ENCODE measurements at regions not wholly inside any gene's neighbourhood (a gene's known extent, or its start where the extent isn't known, plus 50 kb on each side); places are given as distances from the start of the nearest gene placed in this dataset.

DNA sequence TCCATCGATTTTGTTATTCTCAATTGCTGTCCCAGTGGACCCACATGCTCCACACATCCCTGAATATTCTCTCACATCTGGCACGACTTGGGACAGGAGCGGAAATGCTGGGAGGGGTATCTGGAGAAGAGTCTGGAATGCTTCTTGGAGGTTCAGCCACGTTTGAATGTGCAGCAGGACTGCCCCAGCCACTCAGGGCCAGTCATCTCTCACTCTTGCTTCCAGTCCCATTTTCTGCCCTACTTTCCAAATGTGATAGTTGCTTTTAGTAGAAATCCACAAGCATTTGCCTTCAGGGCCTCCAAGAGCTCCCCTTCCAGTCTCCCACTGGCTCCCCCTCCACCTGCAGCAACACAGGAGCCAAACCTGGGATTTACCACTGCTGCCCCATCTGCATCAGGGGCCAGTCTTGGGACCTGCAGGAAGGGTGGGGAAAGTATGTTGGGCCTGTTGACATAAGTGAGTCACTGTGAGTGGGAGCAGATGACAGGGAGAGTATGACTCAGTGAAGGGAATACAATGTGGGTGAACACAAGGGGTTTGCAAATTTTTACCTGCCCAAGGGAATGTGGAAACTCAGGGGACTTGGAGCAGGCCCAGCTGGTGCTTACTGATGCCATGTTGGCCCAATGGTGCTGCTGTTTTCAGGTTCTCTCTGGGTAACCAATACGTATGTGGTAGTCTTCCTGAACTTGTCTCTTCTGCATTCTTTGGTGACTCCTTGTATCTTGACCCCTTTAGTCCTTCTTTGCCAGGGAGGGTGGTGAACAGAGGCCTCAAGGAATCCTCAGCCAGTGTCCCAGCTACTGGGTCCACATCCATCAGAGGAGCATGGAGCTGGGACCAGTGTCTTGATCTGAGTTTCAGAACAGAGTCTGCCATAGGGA lies 78.8 kb upstream of the CRHR1 start:
- no peak for TF ChIP-seq EZH2 (IDR thresholded peaks at IDR 0.05; ENCODE audit: low read length, unreplicated experiment)
- TF ChIP-seq, protein P1, sequence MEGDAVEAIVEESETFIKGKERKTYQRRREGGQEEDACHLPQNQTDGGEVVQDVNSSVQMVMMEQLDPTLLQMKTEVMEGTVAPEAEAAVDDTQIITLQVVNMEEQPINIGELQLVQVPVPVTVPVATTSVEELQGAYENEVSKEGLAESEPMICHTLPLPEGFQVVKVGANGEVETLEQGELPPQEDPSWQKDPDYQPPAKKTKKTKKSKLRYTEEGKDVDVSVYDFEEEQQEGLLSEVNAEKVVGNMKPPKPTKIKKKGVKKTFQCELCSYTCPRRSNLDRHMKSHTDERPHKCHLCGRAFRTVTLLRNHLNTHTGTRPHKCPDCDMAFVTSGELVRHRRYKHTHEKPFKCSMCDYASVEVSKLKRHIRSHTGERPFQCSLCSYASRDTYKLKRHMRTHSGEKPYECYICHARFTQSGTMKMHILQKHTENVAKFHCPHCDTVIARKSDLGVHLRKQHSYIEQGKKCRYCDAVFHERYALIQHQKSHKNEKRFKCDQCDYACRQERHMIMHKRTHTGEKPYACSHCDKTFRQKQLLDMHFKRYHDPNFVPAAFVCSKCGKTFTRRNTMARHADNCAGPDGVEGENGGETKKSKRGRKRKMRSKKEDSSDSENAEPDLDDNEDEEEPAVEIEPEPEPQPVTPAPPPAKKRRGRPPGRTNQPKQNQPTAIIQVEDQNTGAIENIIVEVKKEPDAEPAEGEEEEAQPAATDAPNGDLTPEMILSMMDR (conservative IDR thresholded peaks at IDR 0.05; ENCODE audit: low read depth, low read length), result no peak
- TF ChIP-seq EZH2phosphoT487 (IDR thresholded peaks at IDR 0.05; ENCODE audit: borderline replicate concordance, low read length), result no peak
